CD14-positive monocyte (primary cell): ENCODE measurements at regions not wholly inside any gene's neighbourhood (a gene's known extent, or its start where the extent isn't known, plus 50 kb on each side); places are given as distances from the start of the nearest gene placed in this dataset.

Source experiments
- DNase-seq, 3 donors: peaks; one replicate each; pipeline ENCODE4 v3.0.0-alpha.2; 2011 to 2022
- H2AFZ ChIP-seq: 2 replicates; pipeline ENCODE4 v1.6.0; 2012; ENCODE audit warnings: mild to moderate bottlenecking, low read depth, low read length, inconsistent platforms; ENCODE audit not compliant: insufficient read depth, poor library complexity, severe bottlenecking
- H3K27ac ChIP-seq, 2 donors: 1 replicate in 1 of 2; 2 replicates in 1 of 2; pipeline ENCODE4 v1.5.1; 2012 to 2013; ENCODE audit warnings: low read length in 2 of 2, control low read depth in 1 of 2, inconsistent platforms in 1 of 2, low read depth in 1 of 2, mild to moderate bottlenecking in 1 of 2
- H3K27me3 ChIP-seq, 2 donors: one replicate each; pipeline versions ENCODE4 v1.6.0 to v1.6.1; 2011 to 2013; ENCODE audit warnings: low read length in 2 of 2; ENCODE audit not compliant: control insufficient read depth in 2 of 2, insufficient read depth in 2 of 2
- H3K36me3 ChIP-seq, 2 donors: replicated peaks in 1 of 2; 1 replicate in 1 of 2; 2 replicates in 1 of 2; pipeline versions ENCODE4 v1.5.1 to v1.6.1; 2012 to 2013; ENCODE audit warnings: low read length in 2 of 2, control low read depth in 1 of 2, inconsistent platforms in 1 of 2, mild to moderate bottlenecking in 1 of 2; ENCODE audit not compliant: insufficient read depth in 2 of 2, control insufficient read depth in 1 of 2
- H3K4me1 ChIP-seq, 2 donors: 1 replicate in 1 of 2; 2 replicates in 1 of 2; pipeline versions ENCODE4 v1.5.1 to v1.6.1; 2012 to 2013; ENCODE audit warnings: low read length in 2 of 2, control low read depth in 1 of 2, inconsistent platforms in 1 of 2, mild to moderate bottlenecking in 1 of 2, moderate library complexity in 1 of 2; ENCODE audit not compliant: insufficient read depth in 2 of 2, control insufficient read depth in 1 of 2
- H3K4me2 ChIP-seq: replicated peaks from 2 replicates; pipeline ENCODE3; 2012; ENCODE audit warnings: low read length, moderate library complexity, mild to moderate bottlenecking; ENCODE audit not compliant: poor library complexity, severe bottlenecking; ENCODE audit errors: extremely low read depth
- H3K4me3 ChIP-seq, 3 experiments: fragments of 200-600 bp in 1 of 3; sonication (generic) in 1 of 3; replicated peaks in 1 of 3; 1 replicate in 2 of 3; 2 replicates in 1 of 3; pipeline ENCODE4 v1.5.1; 2011 to 2013; ENCODE audit warnings: low read length in 3 of 3, mild to moderate bottlenecking in 3 of 3, control low read depth in 2 of 3, low read depth in 2 of 3, inconsistent platforms in 1 of 3, moderate library complexity in 1 of 3
- H3K79me2 ChIP-seq: 2 replicates; pipeline ENCODE4 v1.6.0; 2012; ENCODE audit warnings: mild to moderate bottlenecking, control low read depth, inconsistent platforms, low read length, moderate library complexity; ENCODE audit not compliant: insufficient read depth
- H3K9ac ChIP-seq: 2 replicates; pipeline ENCODE4 v1.6.0; 2017; ENCODE audit warnings: low read length, mild to moderate bottlenecking; ENCODE audit not compliant: insufficient read depth, poor library complexity, severe bottlenecking
- H3K9me3 ChIP-seq, 2 donors: replicated peaks in 1 of 2; 1 replicate in 1 of 2; 2 replicates in 1 of 2; pipeline versions ENCODE4 v1.5.1 to v1.6.1; 2012 to 2013; ENCODE audit warnings: low read length in 2 of 2, control low read depth in 1 of 2; ENCODE audit not compliant: control insufficient read depth in 1 of 2, insufficient read depth in 1 of 2
- H4K20me1 ChIP-seq: 2 replicates; pipeline ENCODE4 v1.6.0; 2012; ENCODE audit warnings: mild to moderate bottlenecking, low read length, control low read depth, moderate library complexity; ENCODE audit not compliant: insufficient read depth
- H3K27ac Mint-ChIP-seq, 7 donors: one replicate each; pipeline ENCODE4 v1.8.0; 2020; ENCODE audit warnings: mild to moderate bottlenecking in 7 of 7, mixed read lengths in 7 of 7, moderate library complexity in 6 of 7, inconsistent platforms in 2 of 7
- H3K27me3 Mint-ChIP-seq, 3 donors: one replicate each; pipeline ENCODE4 v1.8.0; 2021 to 2022; ENCODE audit warnings: low read depth in 3 of 3, mild to moderate bottlenecking in 3 of 3, mixed read lengths in 3 of 3, moderate library complexity in 3 of 3, inconsistent platforms in 1 of 3
- H3K36me3 Mint-ChIP-seq, 2 donors: one replicate each; pipeline ENCODE4 v1.8.0; 2020; ENCODE audit warnings: mixed read lengths in 2 of 2, inconsistent platforms in 1 of 2, mild to moderate bottlenecking in 1 of 2
- H3K4me1 Mint-ChIP-seq: one replicate; pipeline ENCODE4 v1.8.0; 2020; ENCODE audit warnings: mild to moderate bottlenecking, mixed read lengths
- H3K4me3 Mint-ChIP-seq, 2 donors: one replicate each; pipeline ENCODE4 v1.8.0; 2020; ENCODE audit warnings: mild to moderate bottlenecking in 2 of 2, mixed read lengths in 2 of 2, moderate library complexity in 1 of 2
- H3K9me3 Mint-ChIP-seq, 7 donors: one replicate each; pipeline ENCODE4 v1.8.0; 2020 to 2022; ENCODE audit warnings: mixed read lengths in 7 of 7, mild to moderate bottlenecking in 6 of 7, moderate library complexity in 6 of 7, inconsistent platforms in 2 of 7
- CTCF ChIP-seq: fragments of 200-600 bp; IDR thresholded peaks from one replicate; pipeline ENCODE4 v1.8.0; 2022; ENCODE audit warnings: antibody characterized with exemption, mild to moderate bottlenecking
- WGBS: methylation state at CpG from one replicate; pipeline ENCODE4 v1.1.5; 2013; ENCODE audit warnings: missing lambda C conversion rate; ENCODE audit not compliant: insufficient coverage; 5-methylcytosine and 5-hydroxymethylcytosine counted together
- intact Hi-C, 2 donors: fragments of 100-400 bp; cut with micrococcal nuclease; formaldehyde crosslinking; loops; one replicate each; pipeline versions ENCODE4 v1.15.0 to v1.15.1; 2023

GRCh38 chr10:8489823-8490222, 435.3 kb downstream of the GATA3 start:
- H3K9me3 ChIP-seq = no peaks in the 10 kb centered on the region
- no peak overlapping the region for H3K9ac ChIP-seq
- no peak overlapping the region for H3K4me3 ChIP-seq
- Mint-ChIP-seq H3K27me3 (peaks cover 0 to 3% (median 1%) of the 10 kb centered on the region in 3 donors), H3K4me3 (no peak overlapping the region), H3K4me1 (no peaks in the 10 kb centered on the region), H3K9me3 (peaks cover 0 to 8% (median 2%) of the 10 kb centered on the region in 7 donors), H3K36me3 (no peaks in the 10 kb centered on the region), H3K27ac (no peak overlapping the region)
- no peak overlapping the region for H3K27ac ChIP-seq
- no peak for DNase-seq
- no peaks in the 10 kb centered on the region for H3K4me1 ChIP-seq
- 97% methylated on average over 6 of the region's 6 CpGs for WGBS
- H3K4me2 ChIP-seq = no peak overlapping the region
- TF ChIP-seq CTCF = no peak
- no peak overlapping the region for H2AFZ ChIP-seq
- no peaks in the 10 kb centered on the region for H3K79me2 ChIP-seq
- H4K20me1 ChIP-seq = no peaks in the 10 kb centered on the region
- H3K27me3 ChIP-seq = no peaks in the 10 kb centered on the region
- intact Hi-C loops = no loop called here
- no peaks in the 10 kb centered on the region for H3K36me3 ChIP-seq

GRCh38 chr10:8498290-8498689, 443.8 kb downstream of the GATA3 start:
- no peaks in the 10 kb centered on the region for H4K20me1 ChIP-seq
- no peak overlapping the region for H3K4me3 ChIP-seq
- H3K9me3 Mint-ChIP-seq = peaks cover 0 to 4% (median 3%) of the 10 kb centered on the region in 7 donors
- DNase-seq = no peak
- no peak overlapping the region for H3K9ac ChIP-seq
- peaks cover 1 to 3% (median 1%) of the 10 kb centered on the region in 3 donors for H3K27me3 Mint-ChIP-seq
- H3K27me3 ChIP-seq = no peaks in the 10 kb centered on the region
- no peaks in the 10 kb centered on the region for H3K4me1 Mint-ChIP-seq
- H3K79me2 ChIP-seq = no peaks in the 10 kb centered on the region
- no peaks in the 10 kb centered on the region for H3K9me3 ChIP-seq
- no peak overlapping the region for H3K27ac ChIP-seq
- intact Hi-C loops = no loop called here
- no peak overlapping the region for H3K4me2 ChIP-seq
- no peaks in the 10 kb centered on the region for H3K36me3 ChIP-seq
- H2AFZ ChIP-seq = no peak overlapping the region
- H3K36me3 Mint-ChIP-seq = no peaks in the 10 kb centered on the region
- TF ChIP-seq CTCF = no peak
- no peak overlapping the region for H3K4me3 Mint-ChIP-seq
- no peak overlapping the region for H3K27ac Mint-ChIP-seq
- H3K4me1 ChIP-seq = no peaks in the 10 kb centered on the region
- WGBS = no CpG with 5 or more reads among the region's 1 CpG
